ENCODE measurements at regions not wholly inside any gene's neighbourhood (a gene's known extent, or its start where the extent isn't known, plus 50 kb on each side); places are given as distances from the start of the nearest gene placed in this dataset.
"Not testable (repeated sequence)": the region's sequence is repeated elsewhere in the genome, so short reads cannot be mapped to it uniquely, and the experiment has no call there.

- DNase-seq = no peak
Observed at GRCh38 chr2:15753811-15754702, 162.4 kb downstream of the DDX1 start.

DNA sequence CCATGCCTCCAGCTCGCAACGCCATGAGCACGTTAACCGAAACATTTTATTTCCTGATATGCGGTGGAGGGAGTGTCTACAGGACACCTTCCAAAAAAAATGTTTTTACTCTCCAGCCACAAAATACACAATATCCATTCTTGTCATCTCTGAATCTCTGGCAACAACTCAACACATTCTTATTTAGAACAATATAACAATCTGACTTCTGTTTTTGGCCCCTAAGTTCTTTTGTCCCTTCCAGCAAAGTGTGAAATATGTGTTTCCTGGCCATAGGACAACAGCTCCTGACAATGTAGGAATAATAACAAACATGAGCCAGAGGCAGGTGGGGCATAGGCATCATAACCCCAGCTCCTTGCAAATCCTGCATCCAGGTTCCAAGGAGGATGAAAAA, 163.0 kb downstream of the DDX1 start:
- no peak for DNase-seq

- DNase-seq = no peak
Observed at GRCh38 chr2:15755528-15755927, 163.9 kb downstream of the DDX1 start.

- DNase-seq = no peak
Observed at GRCh38 chr2:15756011-15756550, 164.4 kb downstream of the DDX1 start.

- no peak for DNase-seq
Observed at GRCh38 chr2:15756882-15757819, 165.5 kb downstream of the DDX1 start.

GRCh38 chr2:15757820-15758586, 166.3 kb downstream of the DDX1 start:
- no peak for DNase-seq

GRCh38 chr2:15758848-15759247, 167.2 kb downstream of the DDX1 start:
- DNase-seq = no peak

- no peak for DNase-seq
Observed at GRCh38 chr2:15759385-15759784, 167.7 kb downstream of the DDX1 start.

- DNase-seq = not testable (repeated sequence)
Observed at GRCh38 chr2:15759791-15760190, 168.1 kb downstream of the DDX1 start.

DNA sequence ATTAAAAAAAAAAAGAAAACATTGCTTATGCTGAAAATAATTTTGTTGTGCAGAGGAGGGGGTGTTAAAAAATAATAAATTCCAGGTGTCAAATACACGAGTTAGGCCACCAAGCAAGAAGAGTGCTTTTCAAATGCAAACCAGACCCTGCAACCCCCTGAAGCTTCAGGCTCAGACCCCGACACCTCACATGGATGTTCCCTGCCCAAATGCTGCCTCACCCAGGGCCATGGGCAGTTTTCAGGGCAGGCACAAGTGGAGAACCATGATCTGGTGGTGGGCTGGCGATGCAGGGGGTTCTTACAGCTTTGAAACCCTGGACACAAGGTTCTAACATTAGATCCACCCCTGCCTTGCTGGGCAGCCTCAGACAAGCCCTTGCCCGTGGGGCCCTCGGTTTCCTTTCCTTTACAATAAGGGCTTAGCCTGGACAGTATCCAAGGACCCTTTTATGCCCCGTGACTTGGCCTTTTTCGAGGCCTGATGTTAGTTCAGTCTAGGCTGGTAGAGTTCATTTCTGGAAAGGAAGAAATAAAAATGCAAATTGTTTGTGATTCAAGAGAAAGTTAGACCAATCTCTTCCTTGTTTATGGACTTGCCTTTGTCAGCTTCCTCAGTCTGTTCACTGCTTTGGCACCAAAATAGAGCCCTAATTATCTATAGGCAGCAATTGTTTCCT, 168.7 kb downstream of the DDX1 start:
- no peak for DNase-seq

DNA sequence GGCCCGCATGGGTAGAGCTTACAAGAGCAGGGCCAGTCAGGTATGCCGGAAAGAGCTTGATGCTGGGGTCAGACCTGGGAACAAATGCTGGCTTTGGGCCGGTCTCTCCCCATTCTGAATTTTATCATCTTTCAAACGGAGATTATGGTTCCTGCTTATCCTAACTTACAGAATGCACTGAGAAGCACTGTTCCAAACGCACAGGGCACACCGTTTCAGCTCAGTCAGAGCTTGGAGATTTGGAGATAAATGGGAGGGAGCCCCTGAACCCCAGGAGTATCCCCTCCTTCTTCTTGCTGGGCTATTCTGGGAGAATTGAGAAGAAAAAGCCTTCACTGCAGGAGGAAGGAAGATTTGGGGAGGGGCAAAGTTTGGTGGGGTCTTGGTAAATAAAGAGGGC, 169.4 kb downstream of the DDX1 start:
- DNase-seq = no peak

DNA sequence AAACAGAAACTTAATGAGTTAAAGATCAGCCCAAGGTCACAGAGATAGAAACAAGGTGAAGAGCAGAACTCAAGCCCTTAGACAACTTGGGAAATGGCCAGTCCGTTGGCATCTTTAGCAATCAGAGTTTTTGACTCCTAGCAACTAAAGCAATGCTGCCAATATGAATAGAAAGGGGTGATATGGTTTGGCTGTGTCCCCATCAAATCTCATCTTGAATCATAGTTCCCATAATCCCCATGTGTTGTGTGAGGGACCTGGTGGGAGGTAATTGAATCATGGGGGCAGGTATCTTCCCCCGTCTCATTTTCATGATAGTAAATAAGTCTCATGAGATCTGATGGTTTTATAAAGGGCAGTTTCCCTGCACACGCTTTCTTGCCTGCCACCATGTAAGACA, 170.2 kb downstream of the DDX1 start:
- no peak for DNase-seq

- DNase-seq = no peak
Observed at GRCh38 chr2:15762449-15762848, 170.8 kb downstream of the DDX1 start.

GRCh38 chr2:15763106-15763821, 171.6 kb downstream of the DDX1 start:
- no peak for DNase-seq

GRCh38 chr2:15763822-15764682, 172.4 kb downstream of the DDX1 start:
- DNase-seq = no peak

DNA sequence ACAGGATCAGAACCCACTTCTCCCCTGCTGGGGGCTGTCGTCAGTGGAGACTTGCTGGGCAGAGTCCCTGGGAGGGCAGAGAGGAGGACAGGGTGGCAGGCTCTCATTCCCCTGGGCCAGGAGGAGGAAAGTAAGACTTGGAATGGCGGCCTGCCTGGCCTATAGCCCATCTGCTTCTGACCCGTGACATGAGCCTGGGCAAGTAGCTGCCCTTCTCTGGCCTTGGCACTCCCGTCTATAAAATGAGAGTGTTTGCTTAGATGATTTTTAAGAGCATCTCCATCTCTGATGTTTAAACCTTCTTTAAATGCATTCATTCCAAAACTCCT, 173.0 kb downstream of the DDX1 start:
- no peak for DNase-seq

DNA sequence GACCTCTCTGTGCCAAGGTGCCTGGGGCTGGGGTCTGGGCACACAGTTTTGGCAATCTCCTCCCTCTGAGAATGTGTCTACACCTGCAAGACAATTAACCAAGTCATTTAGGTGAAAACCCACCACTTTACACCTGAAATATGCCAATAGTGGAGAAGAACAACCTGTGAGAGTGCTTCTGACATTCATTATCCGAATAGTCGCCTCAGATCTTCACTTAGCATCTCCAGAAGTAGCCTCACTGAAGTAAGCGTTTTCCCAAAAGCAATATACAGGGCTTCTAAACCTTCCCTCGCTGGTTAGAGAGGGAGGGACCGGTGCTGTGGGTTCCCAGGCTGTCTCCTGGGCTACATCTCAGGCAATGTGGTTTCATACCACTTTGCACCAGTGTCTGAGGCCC, 173.5 kb downstream of the DDX1 start:
- no peak for DNase-seq

DNA sequence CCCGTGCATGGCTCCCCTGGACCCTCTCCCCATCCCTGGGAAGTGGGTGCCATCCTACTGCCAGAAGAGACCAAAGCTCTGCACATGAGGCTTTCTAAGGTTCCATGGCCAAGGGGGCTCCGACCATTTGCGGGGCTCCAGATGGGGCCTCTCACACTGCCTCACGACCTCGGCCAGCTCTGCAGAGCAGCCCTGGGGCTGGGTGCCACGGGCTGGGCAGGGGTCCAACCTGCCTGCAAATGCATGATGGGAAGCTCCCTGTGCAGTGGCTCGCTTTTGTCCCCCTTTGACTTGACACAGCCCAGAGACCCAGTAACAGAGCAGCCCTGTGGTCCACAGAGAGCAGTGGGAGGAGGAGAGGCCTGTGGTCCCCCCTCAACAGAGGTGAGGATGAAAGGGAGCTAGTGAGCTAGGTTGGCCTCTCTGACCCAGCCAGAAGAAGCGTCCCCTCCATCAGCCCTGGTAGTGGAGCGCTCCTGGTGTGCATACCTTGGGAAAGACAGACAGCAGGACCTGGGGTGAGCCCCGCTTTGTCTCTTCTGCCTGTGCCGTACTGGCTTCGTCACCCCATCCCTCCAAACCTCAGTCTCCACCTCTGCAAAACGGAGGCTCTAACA, 174.1 kb downstream of the DDX1 start:
- DNase-seq = no peak

GRCh38 chr2:15766303-15766861, 174.0 kb upstream of the MYCN start:
- no peak for DNase-seq

Measured in NCI-H2081 (cell line).